HG02840 (cell line): ENCODE measurements at regions not wholly inside any gene's neighbourhood (a gene's known extent, or its start where the extent isn't known, plus 50 kb on each side); places are given as distances from the start of the nearest gene placed in this dataset.

Source experiments
- ATAC-seq: cut with Tn5 transposase; IDR thresholded peaks from one replicate; pipeline ENCODE4 v1.9.1; 2021; ENCODE audit warnings: mild to moderate bottlenecking, moderate library complexity, moderate number of reproducible peaks; ENCODE audit not compliant: unreplicated experiment, low FRiP score

DNA sequence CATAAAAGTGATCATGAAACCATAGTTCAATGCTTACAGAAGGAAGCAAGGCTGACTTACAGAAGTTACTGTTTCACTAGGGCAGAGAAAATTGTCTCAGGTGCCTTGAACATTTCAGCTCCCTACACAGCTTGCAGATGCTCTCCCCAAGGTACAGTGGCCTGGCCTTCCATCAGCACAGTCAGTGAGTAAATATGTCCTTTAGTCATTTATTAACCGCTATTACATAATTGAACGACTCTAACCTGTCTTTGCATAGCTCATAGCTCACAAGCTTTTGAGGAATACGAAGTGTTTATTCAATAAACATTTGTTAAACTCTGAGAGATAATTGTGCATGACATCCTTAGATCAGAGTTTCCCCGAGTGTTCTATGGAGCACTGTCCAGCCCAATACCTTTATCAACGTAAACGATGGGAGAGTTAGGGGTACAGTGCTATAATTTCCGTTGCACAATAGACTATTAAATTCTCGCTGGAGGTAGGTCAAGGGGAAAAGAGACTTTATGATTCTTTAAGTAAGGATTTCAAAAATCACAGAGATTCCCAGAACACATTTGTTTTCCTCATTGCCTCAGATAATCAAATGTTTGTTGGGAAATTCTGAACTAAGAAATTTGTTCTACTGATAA is 677.8 kb downstream of the TSN start:
- no peak for ATAC-seq

DNA sequence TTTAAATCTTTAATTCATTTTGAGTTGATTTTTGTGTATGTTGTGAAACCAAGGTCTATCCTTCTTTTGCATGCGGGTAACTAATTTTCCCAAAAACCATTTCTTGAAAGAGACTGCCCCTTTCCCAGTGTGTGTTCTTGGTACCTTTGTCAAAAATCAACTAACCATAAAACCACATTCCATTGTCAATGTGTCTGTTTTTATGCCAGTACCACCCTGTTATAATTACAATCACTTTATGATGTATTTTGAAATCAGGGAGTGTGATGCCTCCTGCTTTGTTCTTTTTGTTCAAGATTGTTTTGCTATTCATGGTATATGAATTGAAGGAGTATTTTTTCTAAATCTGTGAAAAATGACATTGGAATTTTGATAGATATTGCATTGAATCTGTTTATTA is 689.6 kb downstream of the TSN start:
- no peak for ATAC-seq

DNA sequence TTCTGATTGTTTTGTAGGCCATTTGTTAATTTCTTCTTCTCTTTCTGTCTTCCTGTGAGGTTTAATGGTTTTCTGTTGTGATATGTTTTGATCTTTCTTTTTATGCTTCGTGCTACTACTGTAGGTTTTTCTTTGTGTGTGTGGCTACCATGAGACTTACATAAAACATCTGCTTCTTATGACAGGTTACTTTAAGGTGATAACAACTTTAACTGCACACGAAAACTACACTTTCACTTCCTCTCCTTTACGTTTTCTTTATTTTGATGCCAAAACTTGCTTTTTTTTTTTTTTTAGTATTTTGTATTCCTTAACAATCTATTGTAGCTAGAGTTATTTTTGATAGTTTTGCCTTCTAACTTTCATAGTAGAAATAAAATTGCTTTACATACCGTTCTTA is 691.3 kb downstream of the TSN start:
- ATAC-seq: no peak

DNA sequence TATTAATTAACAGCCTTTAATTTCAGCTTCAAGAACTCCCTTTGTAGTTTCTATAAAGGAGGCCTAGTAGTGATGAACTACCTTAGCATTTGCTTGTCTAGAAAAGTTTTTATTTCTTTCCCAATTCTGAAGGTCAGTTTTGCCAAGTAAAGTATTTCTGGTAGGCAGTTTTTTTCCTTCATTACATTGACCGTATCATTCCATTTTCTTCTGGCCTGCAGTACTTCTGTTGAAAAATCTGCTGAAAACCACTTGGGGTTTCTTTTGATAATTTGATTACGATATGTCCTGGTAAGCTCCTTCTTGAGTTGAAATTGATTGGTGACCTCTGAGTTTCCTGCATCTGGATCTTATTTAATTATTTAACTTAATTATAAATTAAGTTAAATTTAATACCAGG is 691.8 kb downstream of the TSN start:
- no peak for ATAC-seq

DNA sequence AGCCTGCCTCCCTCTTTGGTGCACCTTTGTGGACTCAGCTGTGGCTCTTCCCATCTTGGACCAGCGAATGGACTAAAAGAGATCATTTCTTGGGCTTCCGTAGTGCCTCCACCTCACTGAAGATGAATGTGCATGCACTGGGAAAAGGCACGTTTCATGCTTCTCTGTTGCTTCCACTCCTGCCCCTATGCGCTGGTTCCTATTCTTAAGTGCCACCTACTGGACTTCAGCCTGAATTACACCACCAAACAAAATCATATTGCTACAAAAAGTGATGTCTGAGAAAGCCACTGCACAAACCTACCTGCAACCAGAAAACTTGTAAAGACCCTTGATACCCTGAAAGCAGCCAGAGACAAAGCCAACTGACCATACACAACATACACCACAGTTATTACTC is 695.6 kb downstream of the TSN start:
- no peak for ATAC-seq

DNA sequence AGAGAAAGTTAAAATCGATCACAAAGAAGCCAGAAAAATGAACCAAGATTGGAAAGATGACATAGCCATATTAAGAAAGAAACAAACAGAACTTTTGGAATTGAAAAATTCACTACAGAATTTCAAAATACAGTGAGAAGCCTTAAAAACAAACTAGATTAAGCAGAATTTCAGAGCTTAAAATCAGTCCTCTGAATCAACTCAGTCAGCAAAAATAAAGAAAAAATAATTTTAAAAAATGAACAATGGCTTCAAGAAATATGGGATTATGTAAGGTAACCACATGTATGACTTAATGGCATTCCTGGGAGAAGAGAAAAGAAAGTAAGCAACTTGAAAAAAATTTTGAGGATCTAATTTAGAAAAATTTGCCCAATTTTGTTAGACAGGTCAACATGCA is 696.2 kb downstream of the TSN start:
- no peak for ATAC-seq

DNA sequence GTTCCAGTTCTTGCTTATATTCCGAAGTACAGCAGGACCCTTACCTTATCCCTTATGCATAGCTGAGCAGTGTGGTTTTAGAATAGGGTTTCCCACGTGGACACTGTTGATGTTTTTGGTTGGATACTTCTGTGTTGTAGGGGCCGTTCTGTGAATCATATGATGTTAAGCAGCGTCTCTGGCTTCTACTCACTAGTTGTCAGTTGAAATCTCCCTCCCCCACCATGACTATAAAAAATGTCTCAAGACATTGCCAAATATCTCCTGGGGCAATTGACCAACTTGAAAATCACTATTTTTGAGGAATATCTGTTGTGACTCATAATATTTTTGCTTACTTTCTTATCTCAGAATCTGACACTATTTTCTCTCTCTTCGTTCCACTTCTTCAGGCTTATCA is 713.7 kb downstream of the TSN start:
- no peak for ATAC-seq

DNA sequence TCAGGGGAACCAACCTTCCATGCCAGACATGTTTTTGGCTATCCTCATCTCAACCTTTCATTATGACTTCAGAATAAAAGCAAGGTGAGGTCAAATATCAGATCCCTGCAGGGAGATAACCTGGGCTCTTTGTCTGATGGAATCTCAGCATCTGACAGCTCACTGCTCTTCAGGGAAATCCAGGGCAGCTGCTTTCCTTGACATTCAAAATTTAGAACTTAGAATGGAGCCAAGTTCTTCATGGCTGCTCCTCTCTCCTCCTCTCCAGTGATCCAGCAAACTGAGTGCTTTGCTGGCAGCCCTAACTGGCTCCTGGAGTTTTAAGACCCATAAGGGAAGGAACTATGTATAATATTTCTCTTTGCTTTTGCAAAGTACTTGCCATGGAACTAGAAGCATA is 716.3 kb downstream of the TSN start:
- no peak for ATAC-seq

DNA sequence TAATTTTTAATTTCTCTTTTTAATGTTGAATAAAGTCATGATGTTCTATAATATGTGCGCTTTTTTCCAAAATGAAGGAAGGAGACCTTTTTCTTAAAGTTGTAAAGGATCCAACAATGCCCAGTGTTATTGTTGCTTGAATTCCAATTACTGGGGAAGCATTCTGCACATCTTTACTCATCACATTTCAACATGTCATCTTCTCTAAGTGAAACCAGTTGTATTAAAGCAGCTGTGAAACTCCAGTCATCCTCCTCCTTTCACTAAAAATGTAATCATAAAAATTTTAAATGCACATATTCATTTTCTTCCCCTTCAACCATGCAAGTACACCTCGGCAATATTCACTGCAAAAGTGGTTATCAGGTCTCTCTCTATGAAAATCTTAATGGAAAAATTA is 722.7 kb downstream of the TSN start:
- no peak for ATAC-seq

DNA sequence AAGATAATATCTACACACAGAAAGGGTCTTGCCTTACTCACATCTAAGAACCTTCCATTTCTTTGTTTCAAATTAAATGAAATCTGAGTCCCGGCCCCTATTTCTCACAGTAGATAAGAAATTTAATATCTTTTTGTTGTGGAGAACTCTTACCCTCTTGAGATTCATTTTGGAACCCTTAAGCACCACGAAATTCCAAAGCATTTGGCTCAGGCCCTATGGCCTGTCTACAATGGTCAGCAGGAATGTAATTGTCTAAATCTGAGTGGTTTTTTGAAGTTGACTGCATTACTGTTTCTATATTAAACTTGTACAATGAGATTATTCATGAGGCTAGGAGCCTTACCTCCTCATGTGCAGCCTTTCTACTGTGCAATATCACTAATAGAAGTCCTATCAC is 723.3 kb downstream of the TSN start:
- ATAC-seq: no peak

DNA sequence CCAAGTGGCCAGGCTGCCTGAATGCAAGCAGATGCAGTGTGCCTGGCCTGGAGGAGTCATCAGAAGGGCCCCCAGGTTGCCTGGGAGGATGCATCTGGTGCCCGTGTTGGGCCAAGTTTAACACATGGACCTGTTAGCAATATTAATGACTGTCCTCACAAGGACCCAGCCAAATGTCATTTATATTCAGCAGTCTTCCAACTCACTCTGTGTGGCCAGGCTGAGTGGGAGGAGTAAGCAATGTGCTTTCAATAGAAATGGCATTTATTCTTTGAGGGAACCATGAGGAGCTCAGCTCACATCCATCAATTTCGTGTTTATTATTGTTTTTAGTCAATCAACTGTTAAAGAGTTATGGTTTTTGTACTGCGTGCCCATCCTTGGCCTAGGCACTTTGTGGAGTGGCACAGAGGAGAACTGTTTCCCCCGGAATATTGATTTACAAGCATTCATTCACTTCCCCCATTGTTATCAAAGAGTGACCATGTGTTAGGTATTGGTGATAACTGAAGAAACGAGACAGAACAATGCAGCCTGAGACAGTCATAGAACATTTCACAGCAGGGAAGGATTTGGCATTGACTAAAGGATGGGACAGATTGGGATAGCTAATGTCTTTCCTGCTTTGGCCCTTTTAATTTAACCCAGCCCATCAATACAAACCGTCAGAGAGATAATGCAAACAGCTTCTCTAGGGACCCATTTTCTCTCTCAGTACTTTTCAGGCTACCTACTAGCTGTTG is 725.2 kb downstream of the TSN start:
- no peak for ATAC-seq

DNA sequence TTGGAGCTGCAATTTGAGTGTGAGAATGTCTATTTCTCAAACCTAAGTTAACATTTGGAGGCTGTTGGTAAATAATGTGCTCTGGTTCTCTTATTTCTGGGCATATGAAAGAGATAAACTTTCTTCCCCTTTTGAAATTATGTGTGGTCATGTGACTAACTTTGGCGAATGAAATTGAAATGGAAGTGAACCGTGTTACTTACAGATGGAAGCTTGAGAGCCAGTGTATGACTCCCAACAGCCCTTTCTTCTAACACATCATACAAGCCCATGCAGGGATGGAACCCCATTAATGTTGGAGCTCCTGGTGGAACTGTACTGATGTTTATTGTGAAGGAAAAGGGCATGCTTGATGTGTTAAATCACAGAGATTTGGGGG is 725.8 kb downstream of the TSN start:
- no peak for ATAC-seq

DNA sequence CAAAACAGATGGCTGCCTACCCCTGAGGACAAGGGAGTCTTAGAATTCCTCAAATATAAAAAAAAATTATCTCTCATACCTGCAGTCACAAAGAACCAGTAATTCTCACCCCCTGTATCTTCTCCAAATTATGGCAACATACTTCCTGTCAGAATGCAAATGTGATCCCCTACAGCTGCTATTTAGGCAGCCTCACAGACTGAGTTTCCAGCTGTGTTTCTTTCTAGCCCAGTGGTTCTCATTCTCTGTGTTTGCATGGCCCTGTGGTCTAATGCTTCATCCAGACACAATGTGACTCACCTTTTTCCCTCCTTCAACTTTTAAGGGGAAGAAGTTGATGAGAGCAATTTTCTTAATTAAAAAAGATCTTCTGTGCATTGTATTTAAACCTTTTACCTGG is 726.3 kb downstream of the TSN start:
- no peak for ATAC-seq

DNA sequence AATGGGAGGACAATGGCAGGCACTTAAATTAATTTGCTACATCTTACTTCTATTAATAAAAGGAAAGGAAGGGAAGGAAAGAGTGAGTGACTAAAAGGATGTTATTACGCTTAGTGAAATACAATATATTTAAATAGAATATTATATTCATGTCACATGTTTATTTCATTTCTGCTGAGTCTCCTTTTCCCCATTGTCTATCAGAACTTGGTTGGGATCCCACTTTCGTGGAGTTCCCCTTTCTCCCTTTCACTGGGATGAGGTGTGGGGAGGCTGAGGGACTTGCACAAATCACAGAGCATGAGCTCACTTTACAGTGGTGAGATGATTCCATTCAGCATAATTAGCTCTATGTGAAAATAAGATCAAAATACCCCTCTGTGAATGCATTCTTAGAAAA is 730.6 kb downstream of the TSN start:
- no peak for ATAC-seq

DNA sequence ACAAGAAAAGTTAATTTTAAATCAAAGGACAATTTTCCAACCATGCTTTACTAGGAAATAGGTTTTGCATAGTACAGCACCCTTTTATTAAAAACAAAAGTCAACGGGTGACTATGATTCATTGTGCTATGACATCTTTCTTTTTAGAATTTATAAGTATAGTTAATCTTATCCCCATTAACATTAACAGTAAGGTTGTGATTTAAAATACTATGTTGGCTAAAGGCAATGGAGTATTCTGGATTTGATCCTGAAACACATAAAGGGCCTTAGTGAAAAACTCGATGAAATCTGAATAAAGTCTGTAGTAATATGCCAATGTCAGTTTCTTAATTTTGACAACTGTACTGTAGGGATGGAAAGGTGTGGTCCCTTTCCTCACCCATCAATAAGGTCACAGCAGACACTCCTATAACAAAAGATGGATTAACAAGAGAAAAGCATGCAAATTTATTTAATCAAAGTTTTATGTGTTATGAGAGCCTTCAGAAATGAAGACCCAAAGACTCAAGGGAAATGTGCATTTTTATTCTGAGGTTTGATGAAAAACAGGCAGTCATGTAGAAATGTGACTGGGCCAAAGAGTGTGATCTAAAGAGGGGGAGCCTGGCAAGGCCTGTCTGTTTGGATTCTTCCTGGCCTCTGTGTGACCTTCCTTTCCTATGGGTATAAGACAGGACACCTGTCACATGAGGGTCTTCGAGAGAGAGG is 731.4 kb downstream of the TSN start:
- ATAC-seq: no peak

DNA sequence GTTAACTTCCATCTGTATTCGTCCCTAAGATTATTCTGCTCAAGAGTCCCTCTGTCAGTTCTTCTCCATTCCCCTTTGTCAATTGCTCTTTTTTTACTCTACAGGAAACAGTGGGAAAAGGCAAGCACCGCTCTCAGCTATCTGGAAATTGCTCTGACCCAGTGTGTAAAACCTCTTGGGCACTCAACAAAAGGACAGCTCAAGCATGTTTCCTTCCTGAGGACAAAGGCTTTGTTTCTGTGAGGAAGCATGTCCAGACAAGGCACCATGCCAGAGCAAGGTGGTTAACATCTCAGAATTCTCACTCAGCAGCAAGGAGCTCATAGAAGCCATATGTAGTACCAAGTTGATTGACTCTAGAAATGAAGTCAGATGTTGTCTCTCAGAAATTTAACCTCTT is 735.6 kb downstream of the TSN start:
- no peak for ATAC-seq

DNA sequence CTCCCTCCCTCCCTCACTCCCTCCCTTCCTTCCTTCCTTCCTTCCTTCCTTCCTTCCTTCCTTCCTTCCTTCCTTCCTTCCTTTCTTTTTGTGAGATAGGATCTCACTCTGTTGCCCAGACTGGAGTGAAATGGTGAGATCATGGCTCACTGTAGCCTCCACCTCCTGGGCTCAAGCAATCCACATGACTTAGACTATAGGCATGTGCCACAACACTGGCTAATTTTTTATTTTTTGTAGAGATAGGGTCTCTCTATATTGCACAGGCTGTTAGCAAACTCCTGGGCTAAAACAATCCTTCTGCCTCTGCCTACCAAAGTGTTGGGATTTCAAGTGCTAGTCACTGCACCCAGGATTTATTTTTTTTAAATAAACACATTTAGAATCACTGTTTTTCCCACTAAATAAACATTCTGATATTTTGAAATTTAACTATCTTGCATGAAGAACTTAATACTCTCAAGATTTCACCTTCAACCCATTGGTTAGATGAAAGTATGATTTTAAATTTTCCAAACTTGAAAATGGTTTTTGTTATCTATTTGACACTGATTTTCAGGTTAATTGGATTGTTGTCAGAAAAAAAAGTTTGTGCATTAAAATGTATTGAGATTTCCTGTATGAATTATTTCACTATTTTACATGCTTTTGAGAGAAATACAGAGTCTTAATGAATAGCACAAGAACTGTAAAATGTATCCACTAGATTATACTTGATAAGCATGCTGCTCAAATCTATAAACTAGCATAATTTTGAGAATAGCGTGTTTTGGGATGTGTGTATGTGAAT is 745.1 kb downstream of the TSN start:
- ATAC-seq: no peak

DNA sequence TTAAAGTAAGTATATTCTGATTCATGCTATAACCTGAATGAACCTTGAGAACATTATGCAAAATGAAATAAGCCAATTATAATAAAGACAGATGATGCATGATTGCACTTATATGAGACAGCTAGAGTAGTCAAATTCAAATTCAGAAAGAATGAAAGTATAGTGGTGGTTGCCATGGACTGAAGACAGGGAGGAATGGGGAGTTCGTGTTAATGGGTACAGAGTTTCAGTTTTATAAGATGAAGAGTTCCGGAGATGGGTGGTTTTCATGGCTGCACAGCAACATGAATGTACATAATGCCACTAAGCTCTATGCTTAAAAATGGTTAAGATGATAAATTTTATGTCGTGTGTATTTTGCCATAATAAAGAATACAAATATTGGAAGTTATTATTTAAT is 751.2 kb downstream of the TSN start:
- no peak for ATAC-seq

DNA sequence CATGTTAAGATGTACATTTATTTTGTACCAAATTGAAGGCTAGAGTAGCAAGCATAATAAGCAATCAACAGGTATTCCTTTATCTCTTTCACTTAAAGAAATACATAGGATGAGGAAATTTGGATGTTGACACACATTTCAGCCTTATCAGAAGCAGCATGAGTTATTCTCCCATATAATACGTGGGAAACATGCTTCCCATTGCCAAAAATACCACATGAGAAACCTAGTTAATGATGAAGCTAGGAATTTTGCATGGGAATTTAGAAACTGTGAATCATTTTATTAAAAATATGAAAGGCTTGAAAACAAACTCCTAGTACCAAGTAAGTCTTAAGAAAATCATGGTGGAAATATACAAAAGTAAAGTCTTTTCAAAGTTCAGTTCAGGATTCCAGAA is 751.8 kb downstream of the TSN start:
- no peak for ATAC-seq

DNA sequence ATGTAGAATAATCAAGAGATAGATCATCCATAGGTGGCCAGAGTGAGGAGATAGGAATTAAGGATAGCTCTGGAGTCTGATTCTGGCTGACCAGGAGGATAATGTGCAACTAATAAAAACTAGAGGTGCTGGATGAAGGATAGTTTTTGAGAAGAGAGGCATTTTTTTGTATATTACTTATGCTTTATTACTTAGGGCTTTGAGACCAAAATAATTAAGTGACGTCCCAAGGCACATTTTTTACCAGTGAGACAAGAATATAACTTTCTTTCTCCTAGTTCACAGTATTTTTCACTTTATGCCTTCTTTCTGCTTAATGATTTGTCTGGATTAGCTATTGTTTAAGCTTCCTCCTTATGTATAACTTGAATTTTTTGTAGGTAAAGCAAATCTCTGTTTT is 756.6 kb downstream of the TSN start:
- ATAC-seq: no peak

DNA sequence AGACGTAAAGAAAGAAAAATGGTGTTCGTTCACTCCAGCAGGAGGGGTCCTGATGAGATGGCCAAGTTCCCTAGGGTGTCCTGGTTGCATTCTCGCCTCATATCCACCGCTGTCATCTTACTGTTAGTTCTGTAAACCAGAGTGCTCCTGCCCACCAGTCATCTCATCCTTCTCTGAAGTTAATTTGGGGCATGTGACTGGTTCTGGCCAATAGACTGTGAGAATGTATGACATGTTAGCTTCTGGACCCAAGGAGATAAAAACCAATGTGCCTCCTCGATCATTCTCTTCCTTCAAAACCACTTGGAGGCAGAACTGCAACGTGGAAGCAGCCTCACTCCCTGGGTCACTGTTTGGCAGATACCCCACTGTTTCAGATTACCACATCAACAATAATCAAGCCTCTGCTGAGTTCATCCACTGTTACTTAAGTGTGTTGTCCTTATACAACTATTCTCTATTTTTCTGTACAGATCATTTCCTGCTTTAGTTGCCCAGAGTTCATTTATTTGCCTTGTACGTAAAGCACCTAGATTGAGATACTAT is 759.1 kb downstream of the TSN start:
- no peak for ATAC-seq
